ENCODE measurements at regions not wholly inside any gene's neighbourhood (a gene's known extent, or its start where the extent isn't known, plus 50 kb on each side); places are given as distances from the start of the nearest gene placed in this dataset.
"Not testable (repeated sequence)": the region's sequence is repeated elsewhere in the genome, so short reads cannot be mapped to it uniquely, and the experiment has no call there.

DNA sequence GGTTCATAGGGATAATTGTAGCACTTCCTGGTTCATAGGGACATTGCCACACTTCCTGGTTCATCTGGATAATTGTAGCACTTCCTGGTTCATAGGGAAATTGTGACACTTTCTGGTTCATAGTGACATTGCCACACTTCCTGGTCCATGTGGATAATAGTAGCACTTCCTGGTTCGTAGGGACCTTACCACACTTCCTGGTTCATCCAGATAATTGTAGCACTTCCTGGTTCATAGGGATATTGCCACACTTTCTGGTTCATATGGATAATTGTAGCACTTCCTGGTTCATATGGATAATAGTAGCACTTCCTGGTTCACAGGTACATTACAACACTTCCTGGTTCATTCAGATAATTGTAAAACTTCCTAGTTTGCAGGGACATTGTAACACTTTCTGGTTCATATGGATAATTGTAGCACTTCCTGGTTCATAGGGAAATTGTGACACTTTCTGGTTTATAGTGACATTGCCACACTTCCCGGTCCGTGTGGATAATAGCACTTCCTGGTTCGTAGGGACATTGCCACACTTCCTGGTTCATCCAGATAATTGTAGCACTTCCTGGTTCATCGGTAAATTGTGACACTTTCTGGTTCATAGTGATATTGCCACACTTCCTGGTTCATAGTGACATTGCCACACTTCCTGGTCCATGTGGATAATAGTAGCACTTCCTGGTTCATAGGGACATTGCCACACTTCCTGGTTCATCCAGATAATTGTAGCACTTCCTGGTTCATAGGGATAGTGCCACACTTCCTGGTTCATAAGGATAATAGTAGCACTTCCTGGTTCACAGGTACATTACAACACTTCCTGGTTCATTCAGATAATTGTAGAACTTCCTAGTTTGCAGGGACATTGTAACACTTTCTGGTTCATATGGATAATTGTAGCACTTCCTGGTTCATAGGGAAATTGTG, 60.8 kb upstream of the CD99 start:
- H3K4me3 ChIP-seq (ENCODE audit: control insufficient read depth in 1 of 7, extremely low read depth in 1 of 7, insufficient read depth in 4 of 7, low read depth in 2 of 7, low read length in 6 of 7); POLR2A ChIA-PET; H3K27me3 ChIP-seq (replicated peaks in 2 of 5; ENCODE audit: control insufficient read depth in 4 of 5, insufficient read depth in 5 of 5, low read length in 4 of 5); H3K27ac ChIP-seq (ENCODE audit: insufficient read depth in 1 of 2, low read depth in 1 of 2, low read length in 2 of 2, poor library complexity in 1 of 2, severe bottlenecking in 2 of 2); CTCF ChIA-PET; H3K4me1 ChIP-seq (ENCODE audit: control extremely low read depth in 1 of 4, control insufficient read depth in 4 of 4, insufficient read depth in 4 of 4, low read length in 3 of 4): not testable (repeated sequence)
- Histone ChIP-seq H3K36me3 (ENCODE audit: control insufficient read depth in 4 of 4, insufficient read depth in 4 of 4, low read length in 3 of 4) (peaks cover 13 to 56% (median 33%) of the 10 kb centered on the region in 4 experiments), H3K9me3 (ENCODE audit: control extremely low read depth in 1 of 5, control insufficient read depth in 4 of 5, insufficient read depth in 2 of 5, low read depth in 1 of 5, low read length in 4 of 5) (peaks cover 0 to 15% (median 0%) of the 10 kb centered on the region in 5 experiments)
- 85% methylated on average over 3 of the region's 5 CpGs for WGBS (ENCODE audit: insufficient coverage)
- DNase-seq = peak in 2 of 3 donors; percentile 34 to 66

DNA sequence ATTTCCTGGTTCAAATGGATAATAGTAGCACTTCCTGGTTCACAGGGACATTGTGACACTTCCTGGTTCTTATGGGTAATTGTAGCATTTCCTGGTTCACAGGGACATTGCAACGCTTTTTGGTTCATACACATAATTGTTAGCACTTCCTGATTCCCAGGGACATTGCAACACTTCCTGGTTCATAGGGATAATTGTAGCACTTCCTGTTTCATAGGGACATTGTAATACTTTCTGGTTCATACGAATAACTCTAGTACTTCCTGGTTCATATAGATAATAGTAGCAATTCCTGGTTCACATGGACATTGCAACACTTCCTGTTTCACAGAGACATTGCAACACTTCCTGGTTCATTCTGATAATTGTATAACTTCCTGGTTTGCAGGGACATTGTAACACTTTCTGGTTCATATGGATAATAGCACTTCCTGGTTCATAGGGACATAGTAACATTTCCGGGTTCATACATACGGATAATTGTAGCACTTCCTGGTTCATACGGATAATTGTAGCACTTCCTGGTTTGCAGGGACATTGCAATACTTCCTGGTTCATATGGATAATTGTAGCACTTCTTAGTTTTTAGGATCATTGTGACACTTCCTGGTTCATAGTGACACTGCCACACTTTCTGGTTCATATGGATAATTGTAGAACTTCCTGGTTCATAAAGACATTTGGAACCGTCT, 61.6 kb upstream of the CD99 start:
- Histone ChIP-seq H3K4me3 (ENCODE audit: control insufficient read depth in 1 of 7, extremely low read depth in 1 of 7, insufficient read depth in 4 of 7, low read depth in 2 of 7, low read length in 6 of 7) (no peak overlapping the region), H3K27ac (ENCODE audit: insufficient read depth in 1 of 2, low read depth in 1 of 2, low read length in 2 of 2, poor library complexity in 1 of 2, severe bottlenecking in 2 of 2) (peak overlapping the region in 1 of 2 experiments; percentile 25), H3K9me3 (ENCODE audit: control extremely low read depth in 1 of 5, control insufficient read depth in 4 of 5, insufficient read depth in 2 of 5, low read depth in 1 of 5, low read length in 4 of 5) (peaks cover 0 to 15% (median 0%) of the 10 kb centered on the region in 5 experiments), H3K4me1 (ENCODE audit: control extremely low read depth in 1 of 4, control insufficient read depth in 4 of 4, insufficient read depth in 4 of 4, low read length in 3 of 4) (no peaks in the 10 kb centered on the region), H3K36me3 (ENCODE audit: control insufficient read depth in 4 of 4, insufficient read depth in 4 of 4, low read length in 3 of 4) (peaks cover 13 to 62% (median 34%) of the 10 kb centered on the region in 4 experiments), H3K27me3 (replicated peaks in 2 of 5; ENCODE audit: control insufficient read depth in 4 of 5, insufficient read depth in 5 of 5, low read length in 4 of 5) (no peaks in the 10 kb centered on the region)
- CTCF ChIA-PET = no interaction called here
- POLR2A ChIA-PET = no interaction called here
- 93% methylated on average over 4 of the region's 6 CpGs for WGBS (ENCODE audit: insufficient coverage)
- DNase-seq = peak in 2 of 3 donors; percentile 42 to 66

DNA sequence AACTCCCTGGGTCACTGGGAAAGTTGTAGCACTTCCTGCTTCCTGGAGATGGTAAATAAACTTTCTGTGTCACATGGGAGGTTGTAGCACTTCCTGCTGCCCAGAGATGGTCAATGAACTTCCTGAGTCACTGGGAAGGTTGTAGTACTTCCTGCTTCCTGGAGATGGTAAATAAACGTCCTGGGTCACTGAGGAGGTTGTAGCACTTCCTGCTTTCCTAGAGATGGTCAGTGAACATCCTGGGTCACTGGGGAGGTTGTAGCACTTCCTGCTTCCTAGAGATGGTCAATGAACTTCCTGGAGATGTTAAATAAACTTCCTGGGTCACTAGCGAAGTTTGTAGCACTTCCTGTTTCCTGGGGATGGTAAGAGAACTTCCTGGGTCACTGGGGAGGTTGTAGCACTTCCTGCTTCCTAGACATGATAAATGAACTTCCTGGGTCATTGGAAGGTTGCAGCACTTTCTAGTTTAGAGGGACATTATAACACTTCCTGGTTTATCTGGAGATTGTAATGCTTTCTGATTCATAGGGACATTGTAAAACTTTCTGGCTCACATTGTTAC, 62.3 kb upstream of the CD99 start:
- ChIA-PET POLR2A (no interaction called here), CTCF (no interaction called here)
- WGBS (ENCODE audit: insufficient coverage) = 94% methylated on average over 2 of the region's 2 CpGs
- H3K27me3 ChIP-seq (replicated peaks in 2 of 5; ENCODE audit: control insufficient read depth in 4 of 5, insufficient read depth in 5 of 5, low read length in 4 of 5) = no peaks in the 10 kb centered on the region
- no peaks in the 10 kb centered on the region for H3K4me1 ChIP-seq (ENCODE audit: control extremely low read depth in 1 of 4, control insufficient read depth in 4 of 4, insufficient read depth in 4 of 4, low read length in 3 of 4)
- peaks cover 0 to 15% (median 0%) of the 10 kb centered on the region in 5 experiments for H3K9me3 ChIP-seq (ENCODE audit: control extremely low read depth in 1 of 5, control insufficient read depth in 4 of 5, insufficient read depth in 2 of 5, low read depth in 1 of 5, low read length in 4 of 5)
- peaks cover 13 to 66% (median 34%) of the 10 kb centered on the region in 4 experiments for H3K36me3 ChIP-seq (ENCODE audit: control insufficient read depth in 4 of 4, insufficient read depth in 4 of 4, low read length in 3 of 4)
- no peak for DNase-seq
- peak overlapping the region in 1 of 2 experiments; percentile 25 for H3K27ac ChIP-seq (ENCODE audit: insufficient read depth in 1 of 2, low read depth in 1 of 2, low read length in 2 of 2, poor library complexity in 1 of 2, severe bottlenecking in 2 of 2)
- H3K4me3 ChIP-seq (ENCODE audit: control insufficient read depth in 1 of 7, extremely low read depth in 1 of 7, insufficient read depth in 4 of 7, low read depth in 2 of 7, low read length in 6 of 7) = no peak overlapping the region

DNA sequence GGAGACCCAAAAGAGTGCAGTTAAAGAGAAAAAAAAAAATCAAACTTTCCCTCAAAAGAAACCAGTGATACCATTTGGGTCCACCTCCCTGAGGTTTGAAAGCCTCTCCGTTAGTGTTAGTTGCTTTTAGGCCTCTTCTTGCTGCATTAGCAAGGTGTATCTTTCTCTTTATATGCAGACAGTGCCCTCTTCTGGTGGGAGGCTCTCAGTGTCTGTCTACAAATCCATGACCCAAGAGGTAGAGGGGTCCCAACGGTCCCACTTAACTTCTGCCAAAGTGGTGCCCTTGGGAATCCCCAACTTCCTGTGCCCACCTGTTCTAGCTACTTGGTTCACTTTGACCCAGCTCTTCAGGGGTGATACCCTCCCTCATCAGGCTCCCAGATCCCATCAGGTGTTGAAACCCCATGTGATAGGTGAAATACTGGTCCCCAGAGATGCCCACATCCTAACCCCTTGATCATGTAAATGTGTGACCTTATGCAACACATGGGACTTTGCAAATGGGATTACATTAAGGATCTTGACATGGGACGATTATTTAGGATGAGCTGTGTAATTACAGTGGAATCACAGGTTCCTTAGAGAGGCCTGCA, 63.7 kb upstream of the CD99 start:
- WGBS (ENCODE audit: insufficient coverage) = 63% methylated on average over 2 of the region's 3 CpGs
- Histone ChIP-seq H3K4me1 (ENCODE audit: control extremely low read depth in 1 of 4, control insufficient read depth in 4 of 4, insufficient read depth in 4 of 4, low read length in 3 of 4) (no peaks in the 10 kb centered on the region), H3K4me3 (ENCODE audit: control insufficient read depth in 1 of 7, extremely low read depth in 1 of 7, insufficient read depth in 4 of 7, low read depth in 2 of 7, low read length in 6 of 7) (no peak overlapping the region), H3K27ac (ENCODE audit: insufficient read depth in 1 of 2, low read depth in 1 of 2, low read length in 2 of 2, poor library complexity in 1 of 2, severe bottlenecking in 2 of 2) (no peak overlapping the region), H3K27me3 (replicated peaks in 2 of 5; ENCODE audit: control insufficient read depth in 4 of 5, insufficient read depth in 5 of 5, low read length in 4 of 5) (no peaks in the 10 kb centered on the region), H3K36me3 (ENCODE audit: control insufficient read depth in 4 of 4, insufficient read depth in 4 of 4, low read length in 3 of 4) (peaks cover 14 to 75% (median 40%) of the 10 kb centered on the region in 4 experiments), H3K9me3 (ENCODE audit: control extremely low read depth in 1 of 5, control insufficient read depth in 4 of 5, insufficient read depth in 2 of 5, low read depth in 1 of 5, low read length in 4 of 5) (peaks cover 0 to 15% (median 0%) of the 10 kb centered on the region in 5 experiments)
- ChIA-PET POLR2A (no interaction called here), CTCF (no interaction called here)
- DNase-seq = peak; percentile 77 to 86 (median 82)

DNA sequence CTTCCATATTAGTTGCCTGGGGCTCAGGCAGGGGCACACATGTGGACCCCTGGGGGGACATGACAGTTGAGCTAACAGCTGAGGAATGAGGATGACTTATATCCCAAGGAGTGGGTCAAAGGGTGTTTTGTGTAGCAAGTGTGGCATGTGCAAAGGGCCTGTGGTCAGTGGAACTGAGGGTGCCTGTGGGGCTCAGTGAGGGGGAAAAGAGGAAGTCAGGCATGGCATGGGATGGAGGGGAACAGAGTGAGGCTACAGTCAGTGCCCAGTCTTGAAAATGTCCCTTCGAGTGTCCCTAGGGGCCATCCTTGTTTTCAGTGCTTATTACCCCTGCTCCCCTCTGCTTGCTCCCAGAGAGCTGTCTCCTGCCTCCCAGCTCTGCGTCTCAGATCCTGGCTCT, 64.3 kb upstream of the CD99 start:
- CTCF ChIA-PET = no interaction called here
- Histone ChIP-seq H3K4me1 (ENCODE audit: control extremely low read depth in 1 of 4, control insufficient read depth in 4 of 4, insufficient read depth in 4 of 4, low read length in 3 of 4) (no peaks in the 10 kb centered on the region), H3K9me3 (ENCODE audit: control extremely low read depth in 1 of 5, control insufficient read depth in 4 of 5, insufficient read depth in 2 of 5, low read depth in 1 of 5, low read length in 4 of 5) (peaks cover 0 to 15% (median 0%) of the 10 kb centered on the region in 5 experiments), H3K27ac (ENCODE audit: insufficient read depth in 1 of 2, low read depth in 1 of 2, low read length in 2 of 2, poor library complexity in 1 of 2, severe bottlenecking in 2 of 2) (no peak overlapping the region), H3K27me3 (replicated peaks in 2 of 5; ENCODE audit: control insufficient read depth in 4 of 5, insufficient read depth in 5 of 5, low read length in 4 of 5) (no peaks in the 10 kb centered on the region), H3K36me3 (ENCODE audit: control insufficient read depth in 4 of 4, insufficient read depth in 4 of 4, low read length in 3 of 4) (peaks cover 14 to 75% (median 42%) of the 10 kb centered on the region in 4 experiments), H3K4me3 (ENCODE audit: control insufficient read depth in 1 of 7, extremely low read depth in 1 of 7, insufficient read depth in 4 of 7, low read depth in 2 of 7, low read length in 6 of 7) (no peak overlapping the region)
- POLR2A ChIA-PET = no interaction called here
- WGBS (ENCODE audit: insufficient coverage) = 80% methylated on average over 2 of the region's 2 CpGs
- no peak for DNase-seq

DNA sequence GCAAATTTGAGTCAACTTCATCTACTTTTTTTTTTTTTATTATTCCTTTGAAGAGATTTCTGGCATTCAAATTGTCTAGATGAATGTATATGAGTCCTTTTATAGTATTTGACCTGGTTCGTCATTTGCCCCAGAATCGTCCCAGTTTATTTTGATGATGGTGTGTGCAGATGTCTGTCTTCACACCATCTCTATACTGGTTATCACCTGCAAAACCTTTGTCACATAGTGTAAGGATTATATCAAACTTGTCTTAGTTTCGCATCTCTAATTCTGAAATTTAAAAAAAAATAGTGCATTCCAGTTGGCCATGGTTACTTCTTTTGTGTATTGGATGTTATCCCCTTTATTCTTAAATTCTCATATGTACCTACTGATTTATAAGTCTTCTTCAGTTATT, 70.5 kb upstream of the CD99 start:
- WGBS (ENCODE audit: insufficient coverage) = no CpG with 5 or more reads among the region's 3 CpGs
- CTCF ChIA-PET = no interaction called here

More for the DNA sequence above, 70.5 kb upstream of the CD99 start:
- Histone ChIP-seq H3K4me1 (ENCODE audit: control extremely low read depth in 1 of 4, control insufficient read depth in 4 of 4, insufficient read depth in 4 of 4, low read length in 3 of 4) (peaks cover 5 to 21% (median 13%) of the 10 kb centered on the region in 4 experiments), H3K4me3 (ENCODE audit: control insufficient read depth in 1 of 7, extremely low read depth in 1 of 7, insufficient read depth in 4 of 7, low read depth in 2 of 7, low read length in 6 of 7) (no peak overlapping the region), H3K36me3 (ENCODE audit: control insufficient read depth in 4 of 4, insufficient read depth in 4 of 4, low read length in 3 of 4) (peaks cover 21 to 63% (median 47%) of the 10 kb centered on the region in 4 experiments), H3K9me3 (ENCODE audit: control extremely low read depth in 1 of 5, control insufficient read depth in 4 of 5, insufficient read depth in 2 of 5, low read depth in 1 of 5, low read length in 4 of 5) (no peaks in the 10 kb centered on the region), H3K27me3 (replicated peaks in 2 of 5; ENCODE audit: control insufficient read depth in 4 of 5, insufficient read depth in 5 of 5, low read length in 4 of 5) (no peaks in the 10 kb centered on the region), H3K27ac (ENCODE audit: insufficient read depth in 1 of 2, low read depth in 1 of 2, low read length in 2 of 2, poor library complexity in 1 of 2, severe bottlenecking in 2 of 2) (no peak overlapping the region)
- no peak for DNase-seq
- POLR2A ChIA-PET = no interaction called here
